Esophagus muscularis mucosa (tissue), 4 donors: ENCODE measurements at regions not wholly inside any gene's neighbourhood (a gene's known extent, or its start where the extent isn't known, plus 50 kb on each side); places are given as distances from the start of the nearest gene placed in this dataset.

Source experiments
- DNase-seq: peaks from one replicate; pipeline ENCODE4 v3.0.0-alpha.2; 2017; ENCODE audit errors: extremely low spot score
- H3K27ac ChIP-seq, 4 donors: fragments of 200-600 bp; sonication (generic); replicated peaks in 1 of 4; 1 replicate in 3 of 4; 2 replicates in 1 of 4; pipeline ENCODE4 v1.5.1; 2016 to 2019; ENCODE audit warnings: mild to moderate bottlenecking in 1 of 4
- H3K27me3 ChIP-seq, 4 donors: fragments of 200-600 bp; sonication (generic); one replicate each; pipeline versions ENCODE4 v1.5.1 to v1.6.0; 2016 to 2019
- H3K36me3 ChIP-seq, 4 donors: fragments of 200-600 bp; sonication (generic); one replicate each; pipeline ENCODE4 v1.5.1; 2016 to 2019
- H3K4me1 ChIP-seq, 4 donors: fragments of 200-600 bp; sonication (generic); one replicate each; pipeline ENCODE4 v1.5.1; 2016 to 2019
- H3K4me3 ChIP-seq, 4 donors: fragments of 200-600 bp; sonication (generic); 1 replicate in 2 of 4; 2 replicates in 2 of 4; pipeline ENCODE4 v1.5.1; 2016 to 2019; ENCODE audit warnings: mild to moderate bottlenecking in 4 of 4, moderate library complexity in 1 of 4
- H3K9me3 ChIP-seq, 4 donors: fragments of 200-600 bp; sonication (generic); 1 replicate in 3 of 4; 2 replicates in 1 of 4; pipeline ENCODE4 v1.5.1; 2016 to 2019
- EP300 ChIP-seq: sonication (generic); formaldehyde crosslinking; IDR thresholded peaks from one replicate; pipeline ENCODE4 v1.6.1; 2017; ENCODE audit warnings: antibody characterized with exemption
- POLR2A ChIP-seq: fragments of 450-650 bp; IDR thresholded peaks from one replicate; pipeline ENCODE4 v1.6.1; 2017; ENCODE audit warnings: antibody characterized with exemption, moderate library complexity, mild to moderate bottlenecking, low read depth
- POLR2AphosphoS5 ChIP-seq, 2 donors: sonication (generic); formaldehyde crosslinking; IDR thresholded peaks; one replicate each; pipeline ENCODE4 v1.6.1; 2017; ENCODE audit warnings: antibody characterized with exemption in 2 of 2
- WGBS: methylation state at CpG from one replicate; pipeline ENCODE4 v1.1.5; 2018; 5-methylcytosine and 5-hydroxymethylcytosine counted together
- intact Hi-C: fragments of 100-400 bp; cut with DNase I; formaldehyde crosslinking; loops from one replicate; pipeline ENCODE4 v1.15.1; 2023
- TF ChIP-seq, protein P1 (sequence below), 3 experiments: fragments of 200-600 bp in 2 of 3; fragments of 450-650 bp in 1 of 3; sonication (generic) in 2 of 3; IDR thresholded peaks; one replicate each; pipeline ENCODE4 v1.5.1; 2017 to 2019; ENCODE audit warnings: antibody characterized with exemption in 3 of 3, mild to moderate bottlenecking in 2 of 3, moderate library complexity in 1 of 3

DNA sequence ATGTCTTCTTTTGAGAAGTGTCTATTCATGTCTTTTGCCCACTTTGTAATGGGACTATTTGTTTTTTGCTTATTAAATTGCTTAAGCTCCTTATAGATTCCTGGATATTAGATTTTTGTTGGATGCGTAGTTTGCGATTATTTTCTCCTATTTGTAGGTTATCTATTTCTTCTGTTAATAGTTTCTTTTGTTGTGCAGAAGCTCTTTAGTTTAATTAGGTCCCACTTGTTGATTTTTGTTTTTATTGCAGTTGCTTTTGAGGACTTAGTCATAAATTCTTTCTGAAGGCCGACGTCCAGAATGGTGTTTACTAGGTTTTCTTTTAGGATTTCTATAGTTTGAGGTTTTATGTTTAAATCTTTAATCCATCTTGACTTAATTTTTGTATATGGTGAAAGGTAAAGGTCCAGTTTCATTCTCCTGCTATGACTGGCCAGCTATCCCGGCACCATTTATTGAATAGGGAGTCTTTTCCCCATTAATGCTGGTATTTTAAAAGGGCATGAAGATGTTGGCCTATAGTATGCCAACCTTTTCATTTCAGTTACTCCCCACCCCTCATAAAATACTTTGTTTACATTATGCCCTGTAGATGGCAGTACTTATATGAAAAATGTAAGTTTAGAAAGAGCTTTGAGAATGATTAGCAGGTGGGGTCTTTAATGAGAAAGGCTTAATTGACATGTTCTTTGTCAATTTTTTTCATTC, 62.9 kb upstream of the PSMA6 start:
- TF ChIP-seq POLR2A = no peak
- TF ChIP-seq, protein P1, sequence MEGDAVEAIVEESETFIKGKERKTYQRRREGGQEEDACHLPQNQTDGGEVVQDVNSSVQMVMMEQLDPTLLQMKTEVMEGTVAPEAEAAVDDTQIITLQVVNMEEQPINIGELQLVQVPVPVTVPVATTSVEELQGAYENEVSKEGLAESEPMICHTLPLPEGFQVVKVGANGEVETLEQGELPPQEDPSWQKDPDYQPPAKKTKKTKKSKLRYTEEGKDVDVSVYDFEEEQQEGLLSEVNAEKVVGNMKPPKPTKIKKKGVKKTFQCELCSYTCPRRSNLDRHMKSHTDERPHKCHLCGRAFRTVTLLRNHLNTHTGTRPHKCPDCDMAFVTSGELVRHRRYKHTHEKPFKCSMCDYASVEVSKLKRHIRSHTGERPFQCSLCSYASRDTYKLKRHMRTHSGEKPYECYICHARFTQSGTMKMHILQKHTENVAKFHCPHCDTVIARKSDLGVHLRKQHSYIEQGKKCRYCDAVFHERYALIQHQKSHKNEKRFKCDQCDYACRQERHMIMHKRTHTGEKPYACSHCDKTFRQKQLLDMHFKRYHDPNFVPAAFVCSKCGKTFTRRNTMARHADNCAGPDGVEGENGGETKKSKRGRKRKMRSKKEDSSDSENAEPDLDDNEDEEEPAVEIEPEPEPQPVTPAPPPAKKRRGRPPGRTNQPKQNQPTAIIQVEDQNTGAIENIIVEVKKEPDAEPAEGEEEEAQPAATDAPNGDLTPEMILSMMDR (IDR thresholded peaks at IDR 0.05) = peak in 1 of 3 experiments; percentile 10
- WGBS = 92% methylated on average over 5 of the region's 5 CpGs
- intact Hi-C loops = no loop called here
- no peak overlapping the region for H3K4me3 ChIP-seq
- no peaks in the 10 kb centered on the region for H3K27me3 ChIP-seq
- no peak overlapping the region for H3K27ac ChIP-seq
- peaks cover 0 to 19% (median 8%) of the 10 kb centered on the region in 4 donors for H3K4me1 ChIP-seq
- H3K9me3 ChIP-seq = no peaks in the 10 kb centered on the region
- DNase-seq = no peak
- H3K36me3 ChIP-seq = no peaks in the 10 kb centered on the region

DNA sequence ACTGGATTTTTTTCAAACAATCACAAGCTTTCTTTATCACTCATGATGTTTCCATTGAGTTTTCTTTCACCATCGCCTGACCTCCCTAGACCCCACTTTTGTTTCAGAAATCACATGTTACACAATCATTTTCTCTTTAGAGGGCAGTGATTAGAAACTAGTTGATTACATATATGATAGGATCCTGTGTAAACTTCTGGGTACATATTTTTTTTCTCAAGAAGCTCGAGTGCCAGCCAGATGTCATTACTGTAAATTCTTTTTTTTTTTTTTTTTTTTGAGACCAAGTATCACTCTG, 62.4 kb upstream of the PSMA6 start:
- Histone ChIP-seq H3K4me3 (no peak overlapping the region), H3K36me3 (no peaks in the 10 kb centered on the region), H3K27me3 (no peaks in the 10 kb centered on the region), H3K27ac (no peak overlapping the region), H3K9me3 (no peaks in the 10 kb centered on the region), H3K4me1 (peaks cover 0 to 14% (median 6%) of the 10 kb centered on the region in 4 donors)
- no peak for DNase-seq
- TF ChIP-seq POLR2AphosphoS5 (IDR thresholded peaks at IDR 0.05) = no peak
- TF ChIP-seq POLR2A = no peak
- no peak for TF ChIP-seq EP300
- TF ChIP-seq, protein P1 (IDR thresholded peaks at IDR 0.05) = no peak
- intact Hi-C loops = no loop called here
- 86% methylated on average over 2 of the region's 2 CpGs for WGBS

DNA sequence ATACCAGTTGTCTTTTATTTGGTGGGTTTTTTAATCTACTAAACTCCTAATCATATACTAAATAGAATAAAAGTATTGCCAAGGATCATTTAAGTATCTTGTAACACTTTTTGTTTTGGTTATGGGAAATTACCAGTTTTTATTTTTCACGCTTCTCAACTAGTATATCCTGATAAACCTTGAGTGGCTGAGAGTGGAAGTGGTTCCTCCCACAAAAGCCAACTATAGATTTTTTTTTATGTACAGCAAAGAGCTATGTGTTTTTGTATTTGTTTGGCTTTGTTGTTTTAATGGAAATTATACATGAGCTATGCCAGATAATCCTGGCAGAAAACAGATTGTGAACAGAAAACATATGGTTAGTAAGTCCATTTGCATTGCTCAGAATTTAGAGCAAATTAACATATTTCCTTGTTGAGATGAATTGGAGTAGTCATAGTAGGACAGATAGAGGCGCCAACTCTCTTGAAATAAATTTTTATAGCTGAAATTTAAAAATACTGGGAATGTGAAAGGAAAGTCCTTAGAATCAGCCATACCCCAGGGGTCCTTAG, 60.9 kb upstream of the PSMA6 start:
- intact Hi-C loops = no loop called here
- TF ChIP-seq, protein P1 (IDR thresholded peaks at IDR 0.05) = no peak
- TF ChIP-seq POLR2AphosphoS5 (IDR thresholded peaks at IDR 0.05) (no peak), EP300 (no peak)
- no peaks in the 10 kb centered on the region for H3K36me3 ChIP-seq
- H3K4me3 ChIP-seq = no peak overlapping the region
- no peak for DNase-seq
- no peaks in the 10 kb centered on the region for H3K9me3 ChIP-seq
- no peaks in the 10 kb centered on the region for H3K27me3 ChIP-seq
- H3K27ac ChIP-seq = no peak overlapping the region
- 44% methylated on average over 2 of the region's 2 CpGs for WGBS
- no peaks in the 10 kb centered on the region for H3K4me1 ChIP-seq

DNA sequence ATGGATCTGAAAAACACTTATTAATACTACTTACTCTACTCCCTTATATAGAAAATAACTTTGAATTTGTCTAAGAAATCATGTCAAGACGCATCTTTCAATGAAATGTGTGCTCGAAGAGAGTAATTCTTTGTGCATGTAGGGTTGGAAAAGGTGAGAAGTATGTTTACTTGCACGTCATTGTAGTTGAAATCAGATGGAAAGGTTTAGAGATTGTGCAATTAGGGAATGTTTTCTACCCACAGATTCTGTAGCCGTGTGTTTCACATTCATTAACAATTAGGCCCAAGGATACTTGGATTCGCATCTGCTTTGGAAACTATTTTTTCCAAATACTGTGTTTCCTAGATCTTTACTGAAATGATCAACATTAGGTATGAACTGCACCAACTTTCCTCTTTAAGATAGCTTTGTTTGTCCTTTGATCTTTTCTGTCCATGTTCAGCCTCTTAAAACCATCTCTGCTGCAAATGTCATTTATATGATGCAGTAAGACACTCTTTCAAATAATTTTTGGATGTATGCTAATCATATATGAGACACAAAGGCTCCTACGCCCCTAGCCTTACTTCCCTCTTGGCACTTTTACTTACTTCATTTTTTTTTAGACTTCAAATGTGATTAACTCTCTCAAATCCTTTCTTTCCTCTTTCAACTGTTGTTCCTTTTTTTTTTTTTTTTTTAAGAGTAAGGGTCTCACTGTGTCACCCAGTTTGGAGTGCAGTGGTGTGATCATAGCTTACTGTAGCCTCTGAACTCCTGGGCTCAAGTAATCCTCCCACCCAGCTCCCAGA, 58.0 kb upstream of the PSMA6 start:
- Histone ChIP-seq H3K9me3 (no peaks in the 10 kb centered on the region), H3K36me3 (no peaks in the 10 kb centered on the region), H3K4me1 (no peaks in the 10 kb centered on the region), H3K27me3 (no peaks in the 10 kb centered on the region), H3K27ac (no peak overlapping the region), H3K4me3 (no peak overlapping the region)
- intact Hi-C loops = no loop called here
- DNase-seq = no peak
- WGBS = 65% methylated on average over 6 of the region's 6 CpGs
- TF ChIP-seq POLR2A (no peak), POLR2AphosphoS5 (IDR thresholded peaks at IDR 0.05) (no peak), EP300 (no peak)
- TF ChIP-seq, protein P1 (IDR thresholded peaks at IDR 0.05) = no peak
